HG03354 (cell line): ENCODE measurements at regions not wholly inside any gene's neighbourhood (a gene's known extent, or its start where the extent isn't known, plus 50 kb on each side); places are given as distances from the start of the nearest gene placed in this dataset.
"Not testable (repeated sequence)": the region's sequence is repeated elsewhere in the genome, so short reads cannot be mapped to it uniquely, and the experiment has no call there.

Experiments
- ATAC-seq: cut with Tn5 transposase; IDR thresholded peaks from one replicate; pipeline ENCODE4 v1.9.1; 2021; ENCODE audit warnings: mild to moderate bottlenecking; ENCODE audit not compliant: unreplicated experiment, poor library complexity, severe bottlenecking

DNA sequence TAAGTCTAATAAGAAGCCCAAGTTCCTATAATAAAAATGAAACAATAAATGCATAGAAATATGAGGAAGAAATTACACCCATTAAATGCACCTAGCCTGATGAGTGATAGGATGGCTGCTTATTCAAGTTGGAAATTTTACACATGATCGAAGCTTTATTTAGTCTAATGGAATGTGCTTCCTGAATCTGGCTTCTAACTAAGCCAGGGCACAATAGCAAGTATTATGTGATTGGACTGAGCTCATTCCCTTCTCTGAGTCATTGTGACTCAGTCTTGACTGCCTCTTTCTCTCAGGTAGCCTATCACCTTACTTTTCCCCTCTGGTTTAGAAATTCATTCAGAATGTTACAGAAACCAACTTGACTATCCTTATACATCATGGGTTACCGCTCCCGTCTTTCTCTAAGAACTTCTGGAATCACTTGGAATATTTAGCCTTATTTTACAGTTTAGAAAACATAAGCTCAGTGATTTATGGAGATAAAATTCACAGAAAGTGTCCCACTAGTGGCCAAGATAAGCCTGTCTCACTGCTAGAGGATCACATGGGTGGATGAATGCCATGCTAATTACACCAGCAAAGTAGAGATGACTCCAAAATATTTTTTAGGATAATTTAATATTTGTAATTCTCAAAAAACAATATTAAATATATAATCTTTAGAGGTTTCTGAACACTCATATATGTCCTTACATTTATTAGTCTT is 505.3 kb upstream of the JAG1 start:
- ATAC-seq = no peak

DNA sequence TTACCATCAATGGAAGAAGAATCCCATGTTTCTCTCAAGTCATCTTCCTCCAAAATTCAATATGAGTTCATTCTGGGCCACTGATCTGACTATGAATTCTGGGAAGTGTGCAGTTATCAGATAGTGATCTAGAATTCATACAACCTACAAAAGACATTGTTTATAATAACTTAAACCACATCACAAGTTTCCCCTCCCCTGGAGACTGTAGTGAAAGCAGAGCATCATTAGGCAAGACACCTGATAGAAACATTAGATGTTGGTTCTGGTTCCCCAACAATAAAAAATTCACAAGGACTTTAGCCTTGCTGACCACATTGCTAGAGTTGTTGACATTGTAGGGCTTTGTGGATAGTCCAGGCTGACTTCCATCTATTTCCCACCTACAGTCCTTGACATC is 506.4 kb upstream of the JAG1 start:
- ATAC-seq = no peak

DNA sequence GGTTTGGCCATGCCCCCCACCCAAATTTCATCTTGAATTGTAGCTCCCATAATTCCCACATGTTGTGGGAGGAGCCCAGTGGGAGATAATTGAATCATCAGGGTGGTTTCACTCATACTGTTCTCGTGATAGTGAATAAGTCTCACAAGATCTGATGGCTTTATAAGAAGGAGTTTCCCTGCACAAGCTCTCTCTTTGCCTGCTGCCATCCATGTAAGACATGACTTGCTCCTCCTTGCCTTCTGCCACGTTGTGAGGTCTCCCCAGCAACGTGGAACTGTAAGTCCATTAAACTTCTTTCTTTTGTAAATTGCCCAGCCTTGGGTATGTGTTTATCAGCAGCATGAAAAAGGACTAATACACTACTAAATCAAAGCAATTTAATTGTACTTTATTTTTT is 507.3 kb upstream of the JAG1 start:
- ATAC-seq = not testable (repeated sequence)

DNA sequence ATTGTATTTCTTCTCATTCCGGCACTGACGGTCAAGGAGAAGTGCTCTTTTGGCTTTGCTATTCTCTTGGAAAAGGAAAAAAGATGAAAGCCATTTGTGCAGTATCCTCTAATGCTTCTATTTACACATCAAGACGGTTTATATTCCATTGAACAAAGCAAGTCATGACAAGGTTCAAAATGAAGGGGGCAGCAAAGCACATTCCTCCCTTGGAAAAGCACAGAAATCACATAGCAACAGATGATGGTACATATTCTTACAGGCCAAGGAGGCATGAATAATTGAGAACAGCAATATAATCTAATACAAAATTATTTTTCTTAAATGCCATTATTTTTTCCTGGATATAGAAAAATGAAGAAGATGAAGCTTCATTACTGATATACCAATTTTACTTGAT is 508.2 kb upstream of the JAG1 start:
- no peak for ATAC-seq

DNA sequence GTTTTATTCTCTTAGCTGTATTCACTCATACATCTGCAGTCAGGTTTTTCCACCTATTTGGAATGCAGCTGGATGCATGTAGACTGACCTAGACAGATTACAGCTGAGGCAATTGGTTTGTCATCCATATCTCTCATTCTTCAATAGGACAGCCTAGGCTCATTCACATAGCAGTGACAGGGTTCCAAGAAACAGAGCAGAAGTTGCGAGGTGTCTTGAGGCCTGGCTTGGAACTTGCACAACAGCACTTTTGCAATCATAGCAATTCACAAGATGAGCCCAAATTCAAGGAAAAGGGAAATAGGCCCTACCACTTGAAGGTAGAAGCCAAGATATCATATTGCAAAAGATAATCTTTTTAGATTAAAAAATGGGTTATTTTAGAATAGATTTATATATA is 508.9 kb upstream of the JAG1 start:
- ATAC-seq = no peak

DNA sequence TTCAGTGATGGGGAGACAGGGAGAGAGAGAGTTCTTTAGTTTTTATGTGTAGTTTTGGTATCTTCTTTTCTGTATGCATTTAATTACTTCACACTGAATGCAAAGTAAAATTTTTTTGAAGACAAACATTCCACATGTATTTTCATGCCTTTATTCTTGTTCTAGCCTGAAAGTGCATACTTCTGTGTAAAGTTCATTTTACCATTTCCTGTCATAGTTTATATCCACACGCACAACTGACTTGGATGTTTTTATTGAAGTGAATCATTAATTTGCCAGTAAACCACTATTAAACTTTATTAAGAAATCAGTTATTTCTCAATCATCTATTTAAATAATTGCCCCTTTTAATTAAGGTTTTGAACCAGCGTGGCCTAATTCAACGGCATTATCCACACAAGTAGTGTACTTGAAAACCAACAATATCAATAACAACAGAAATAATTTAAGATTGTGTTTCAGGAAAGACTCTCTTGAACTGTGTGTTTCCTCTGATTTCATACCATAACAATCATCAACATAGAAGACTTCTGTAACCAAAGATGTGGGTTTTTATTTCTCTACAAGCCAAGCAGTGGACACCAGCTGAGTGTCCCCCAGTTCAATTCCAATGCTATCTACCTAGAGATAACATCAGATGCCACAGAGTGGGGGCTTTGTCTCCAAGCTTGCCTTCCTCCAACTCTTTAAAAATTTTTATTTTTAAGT is 512.7 kb upstream of the JAG1 start:
- ATAC-seq = no peak

DNA sequence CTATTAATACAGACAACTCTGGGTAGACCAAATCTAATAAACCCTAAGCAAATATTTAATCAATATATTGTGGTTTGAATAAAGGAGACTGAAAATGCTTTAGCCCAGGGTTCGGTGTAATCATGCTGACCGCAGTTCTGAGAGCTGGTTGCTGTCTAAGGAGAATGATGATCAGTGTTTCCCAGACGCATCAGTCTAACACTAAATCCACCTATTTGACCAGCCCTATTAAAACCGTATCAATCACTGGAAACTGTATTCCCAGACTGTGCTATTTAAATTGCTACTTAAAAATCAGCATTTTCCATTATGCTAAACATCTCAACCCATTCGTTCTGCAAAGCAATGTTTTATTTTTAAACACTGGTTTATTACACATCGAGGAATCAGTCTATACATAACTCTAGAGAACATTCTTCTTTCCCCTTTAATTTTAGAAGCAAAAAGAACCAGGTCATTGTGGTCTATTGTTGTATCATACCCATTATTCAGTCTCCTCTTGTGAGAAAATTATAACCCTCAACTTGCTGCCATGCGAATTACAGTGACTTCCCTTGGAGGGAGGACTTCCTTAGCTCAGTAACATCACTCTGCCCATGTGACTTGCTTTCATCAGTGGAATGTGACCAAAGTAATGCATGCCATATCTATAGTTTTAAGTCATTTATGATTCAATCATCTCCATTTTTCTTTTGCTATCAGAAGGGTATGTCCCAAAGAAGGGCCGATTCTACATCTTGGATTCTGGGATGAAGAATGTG is 515.2 kb upstream of the JAG1 start:
- ATAC-seq = no peak

DNA sequence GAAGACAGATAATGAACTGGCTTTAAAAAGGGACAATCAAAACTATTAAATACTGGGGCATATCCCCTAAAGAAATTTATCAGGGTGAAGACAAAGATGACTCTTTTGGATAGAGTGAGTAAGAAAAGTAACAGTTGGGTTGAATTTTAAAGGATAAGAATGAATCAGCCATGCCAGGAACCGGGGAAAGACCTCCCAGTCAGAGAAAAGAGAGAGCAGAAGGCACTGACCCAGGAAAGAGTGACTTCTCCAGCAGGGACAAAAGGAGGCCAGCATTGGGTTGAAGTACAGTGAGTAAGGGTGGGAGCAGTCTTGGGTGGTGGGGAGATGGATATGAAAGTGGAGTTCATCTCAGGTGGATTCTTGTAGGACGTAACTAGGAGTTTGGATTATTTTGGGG is 516.9 kb upstream of the JAG1 start:
- no peak for ATAC-seq

DNA sequence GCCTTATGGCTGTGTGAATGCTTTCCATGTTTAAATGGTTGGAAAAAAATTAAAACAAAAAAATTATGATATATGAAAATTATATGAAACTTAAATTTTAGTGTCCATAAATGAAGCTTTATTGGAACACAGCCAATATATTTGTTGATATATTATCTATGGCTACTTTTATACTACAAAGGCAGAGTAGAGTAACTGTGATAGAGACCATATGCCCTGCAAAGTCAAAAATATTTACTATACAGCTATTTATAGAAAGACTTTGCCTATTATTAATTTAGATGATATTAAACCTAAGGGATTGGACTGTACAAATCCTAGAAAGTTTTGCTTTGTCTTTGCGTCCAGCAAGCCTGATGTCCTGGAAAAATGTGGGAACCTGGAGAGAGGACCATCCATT is 518.3 kb upstream of the JAG1 start:
- no peak for ATAC-seq

DNA sequence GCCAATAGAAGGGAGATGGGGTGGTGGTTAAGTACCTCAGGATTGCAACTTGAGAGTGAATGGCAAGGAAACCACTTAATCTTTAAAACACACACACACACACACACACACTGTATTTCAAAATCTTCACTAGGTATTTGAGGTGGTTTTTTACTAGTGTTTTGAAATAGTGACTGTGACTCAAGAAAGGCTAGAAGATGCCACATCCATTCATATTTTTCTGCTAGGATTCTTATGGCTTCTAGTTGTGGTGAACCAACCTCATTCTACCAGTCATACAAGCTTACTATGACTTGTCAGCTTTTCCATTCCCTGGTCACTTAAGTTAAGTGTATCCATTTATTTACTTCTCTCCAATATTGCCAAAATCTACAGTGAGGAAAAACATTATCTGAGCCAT is 519.4 kb upstream of the JAG1 start:
- ATAC-seq = no peak

DNA sequence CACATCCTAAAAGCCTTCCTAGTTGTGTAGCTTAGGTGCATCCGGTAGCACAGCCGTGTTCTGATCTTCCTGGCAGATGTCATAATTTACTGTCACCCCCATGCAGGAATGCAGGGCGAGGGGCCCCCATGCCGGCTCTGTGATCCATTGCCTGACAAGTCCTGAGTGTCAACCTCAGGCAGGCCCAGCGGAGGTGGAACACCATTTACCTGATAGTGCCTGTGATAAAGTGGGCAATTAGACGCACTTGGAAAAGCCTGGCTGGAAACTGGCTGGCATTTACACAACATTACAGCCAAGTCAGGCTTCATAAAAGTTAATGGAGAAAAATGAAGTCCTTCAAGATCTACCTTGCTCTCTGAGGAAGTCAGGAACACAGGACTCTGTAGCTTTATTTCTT is 521.4 kb upstream of the JAG1 start:
- ATAC-seq = no peak

DNA sequence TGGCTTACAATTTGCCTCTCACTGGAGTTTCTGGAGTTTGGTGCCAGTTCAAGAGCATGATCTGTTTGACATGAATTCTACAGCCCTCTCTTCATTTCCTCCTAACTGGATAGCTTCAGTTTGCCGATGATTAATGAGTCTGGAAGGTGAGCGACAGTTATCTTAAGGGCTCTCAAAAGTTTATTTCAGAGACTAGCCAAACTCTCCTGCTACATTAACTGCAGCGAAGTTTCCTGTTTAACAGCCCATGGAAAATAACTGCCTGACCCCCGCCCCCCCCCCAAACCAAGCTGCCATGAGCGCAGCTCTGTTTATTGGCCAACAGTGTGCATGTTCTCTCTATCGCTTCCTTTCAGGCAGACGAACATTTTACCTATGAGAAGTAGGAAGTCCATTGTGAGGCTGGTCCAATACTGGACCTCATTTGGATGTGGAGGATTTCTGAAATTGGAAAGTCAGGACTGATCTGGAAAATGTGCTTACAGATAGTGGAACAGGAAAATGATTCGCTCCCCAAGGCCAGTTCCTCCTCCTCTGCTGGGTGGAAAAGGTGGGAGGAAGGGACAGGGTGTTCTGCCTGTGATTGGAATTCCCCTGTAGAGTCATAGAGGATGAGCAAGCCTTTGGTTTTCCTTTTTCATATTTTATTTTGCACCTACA is 522.2 kb upstream of the JAG1 start:
- ATAC-seq = no peak

DNA sequence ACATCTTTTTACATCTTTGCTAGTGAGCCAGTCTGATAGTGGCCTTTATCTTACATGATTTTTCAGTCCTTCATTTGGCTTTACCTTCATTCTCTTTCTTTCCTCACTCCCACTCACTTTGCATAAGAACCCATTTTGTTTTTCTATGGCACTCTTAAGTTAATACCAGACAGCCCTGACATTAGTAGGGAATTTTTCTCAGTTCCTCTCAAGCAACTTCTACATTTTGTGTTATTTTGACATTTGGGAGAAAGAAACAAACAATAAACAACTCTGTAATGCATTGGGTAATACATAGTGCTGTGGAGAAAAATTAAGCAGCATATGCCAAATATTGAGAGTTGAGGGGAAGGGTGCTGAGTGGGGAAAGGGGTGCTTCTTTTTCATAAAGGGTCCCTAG is 524.1 kb upstream of the JAG1 start:
- ATAC-seq = no peak

DNA sequence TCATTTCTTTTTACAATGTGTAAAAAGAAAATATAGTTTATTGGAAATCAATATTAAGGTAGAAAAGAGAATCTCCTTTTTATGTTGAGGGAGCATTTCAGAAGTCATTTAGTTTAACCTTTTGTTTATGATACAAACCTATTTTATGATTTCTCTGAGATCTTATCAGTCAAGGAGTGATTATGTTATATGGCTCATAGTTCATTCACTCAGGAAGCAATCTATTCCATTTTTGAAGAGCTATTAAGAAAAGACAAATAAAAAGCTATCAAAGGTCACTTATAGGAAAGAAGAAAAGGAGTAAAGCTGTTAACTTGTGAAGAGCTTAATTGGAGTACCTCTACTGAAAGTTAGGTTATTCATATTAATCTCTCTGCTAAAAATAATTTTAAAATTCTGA is 526.6 kb upstream of the JAG1 start:
- no peak for ATAC-seq

DNA sequence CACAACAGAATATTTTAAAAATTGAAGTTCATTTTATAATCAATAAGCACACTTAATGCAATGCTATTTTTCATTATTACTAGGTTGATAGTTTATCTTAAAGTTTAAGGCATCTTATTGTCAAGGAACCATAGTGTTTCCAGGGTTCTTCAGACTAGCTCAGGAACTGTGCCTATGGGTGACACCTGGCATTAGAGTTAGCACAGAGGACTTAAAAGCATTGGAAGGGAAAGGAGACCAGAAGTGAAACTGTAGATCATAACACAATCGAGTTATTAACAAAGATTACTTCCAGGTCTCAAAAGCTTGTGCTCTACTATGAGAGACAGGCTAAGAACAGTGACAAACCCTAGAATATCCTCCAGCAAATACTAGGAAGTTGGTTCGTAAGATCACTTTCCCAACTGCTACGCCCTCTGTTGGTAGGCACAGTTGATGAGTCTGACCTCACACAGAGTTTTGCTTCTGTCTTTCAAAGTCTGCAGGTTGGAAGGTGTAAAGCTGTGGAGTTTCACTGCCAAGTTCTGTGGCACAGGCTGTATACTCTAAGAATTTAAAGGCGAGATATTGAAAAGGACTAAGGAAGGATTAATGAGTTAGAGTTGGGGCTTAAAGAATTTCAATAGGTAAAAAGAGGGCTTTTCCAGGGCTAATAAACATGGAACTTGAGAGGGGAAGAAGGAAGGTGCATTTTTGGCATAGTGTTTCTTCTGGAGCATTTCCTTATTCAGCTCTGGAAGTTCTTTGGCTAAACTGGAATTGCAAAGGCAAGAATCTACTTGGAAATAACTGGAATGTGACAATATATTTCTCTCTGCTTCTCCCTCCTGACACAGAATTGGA is 531.3 kb upstream of the JAG1 start:
- peak; percentile 90 for ATAC-seq

DNA sequence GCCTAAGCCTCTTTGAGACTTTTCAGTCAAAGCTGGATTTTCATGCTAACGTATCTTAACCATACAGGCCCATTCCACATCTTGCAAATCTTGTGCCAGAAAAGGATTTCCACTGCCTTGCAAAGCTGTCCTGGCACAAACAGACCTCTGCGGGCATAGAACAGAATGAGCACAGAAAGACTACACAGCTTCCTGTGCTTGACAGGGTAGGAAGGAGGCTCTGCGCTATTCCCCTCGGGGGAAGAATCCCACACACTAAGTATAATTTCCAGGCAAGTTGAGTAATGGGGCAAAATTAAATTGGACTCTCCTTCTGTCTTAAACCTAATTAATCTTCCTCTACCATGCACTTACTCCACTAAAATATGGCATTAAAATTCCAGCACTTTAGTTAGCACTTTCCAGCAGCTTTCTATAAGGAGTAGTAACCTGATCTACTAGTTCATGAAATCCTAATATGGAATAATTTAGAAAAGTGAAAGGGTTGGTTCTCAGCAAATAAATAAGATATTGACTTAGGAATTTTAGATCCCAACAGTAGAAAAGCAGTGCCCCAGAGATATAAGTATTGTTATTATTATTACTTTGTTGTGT is 532.1 kb upstream of the JAG1 start:
- no peak for ATAC-seq

DNA sequence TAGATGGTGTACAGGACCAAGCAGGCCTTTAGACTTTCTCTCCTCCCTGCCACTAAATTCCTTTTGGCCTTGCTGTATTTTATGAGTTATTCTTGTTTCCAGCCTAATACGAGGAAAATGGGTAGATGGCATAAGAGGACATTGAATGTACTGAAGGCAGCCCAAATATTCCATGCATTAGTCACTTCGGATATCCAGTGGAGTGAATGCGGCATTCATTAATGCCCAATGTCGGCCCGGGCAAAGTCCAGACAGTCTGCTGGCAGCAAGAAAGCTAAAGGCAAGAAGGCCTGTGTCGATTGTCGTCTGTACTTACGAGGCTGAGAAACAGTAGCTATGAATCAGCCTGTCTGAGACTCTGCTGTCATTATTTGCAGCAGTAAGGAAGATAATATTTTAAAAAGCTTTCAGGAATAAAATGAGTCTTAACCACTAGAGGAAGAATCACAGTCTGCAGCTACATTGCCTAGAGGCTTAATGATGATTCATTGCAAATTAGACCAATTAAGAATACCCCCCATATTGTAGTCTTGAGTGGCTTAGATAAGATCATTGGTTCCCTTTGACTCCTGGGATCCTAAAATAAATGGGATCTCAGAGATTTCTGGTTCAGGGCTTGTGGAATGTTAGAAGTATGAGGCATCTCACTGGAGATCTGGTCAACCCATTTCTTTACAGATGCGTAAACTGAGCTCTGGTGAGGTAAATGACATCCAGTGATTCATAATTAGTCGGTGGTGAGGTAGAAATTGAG is 534.1 kb upstream of the JAG1 start:
- no peak for ATAC-seq

DNA sequence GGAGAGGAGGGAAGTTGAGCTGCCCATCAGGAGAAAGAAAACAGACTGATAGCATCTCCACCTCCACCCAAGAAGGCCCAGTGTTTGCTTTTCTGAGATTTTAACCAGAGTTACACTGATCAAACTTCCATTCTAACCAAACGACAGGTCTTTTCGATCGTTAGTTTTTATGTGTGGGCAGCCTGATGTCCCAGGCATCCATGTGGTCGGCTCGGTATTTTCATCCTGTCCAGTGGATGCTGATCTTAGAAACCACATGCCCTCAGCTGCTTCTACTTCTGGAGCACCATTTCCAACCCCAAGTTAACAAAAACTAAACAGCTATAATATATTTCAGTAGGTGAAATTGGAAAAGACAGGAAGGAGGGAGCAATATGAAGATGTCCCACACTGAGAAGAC is 536.8 kb upstream of the JAG1 start:
- no peak for ATAC-seq

DNA sequence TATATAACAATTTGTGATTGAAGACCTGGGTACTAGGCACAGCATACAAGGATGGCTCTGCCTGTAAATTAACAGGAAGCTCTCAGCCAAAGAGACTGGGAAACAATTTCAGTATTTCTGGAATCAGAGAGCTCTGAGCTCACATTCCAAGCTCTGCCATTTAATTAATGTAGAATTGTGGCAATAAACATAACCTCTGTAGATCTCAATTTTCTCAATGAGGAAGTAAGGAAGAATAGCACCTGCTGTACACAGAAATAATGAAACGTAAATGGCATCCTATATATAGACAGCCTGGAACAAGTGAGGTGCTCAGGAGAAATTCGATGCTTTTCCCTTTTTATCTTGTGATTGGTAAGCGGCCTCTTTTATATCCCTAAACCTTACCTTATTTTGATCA is 538.5 kb upstream of the JAG1 start:
- ATAC-seq = no peak
